NCI-H2081 treated with DMSO at 0.1 percent for 48 hours (cell line): ENCODE measurements at regions not wholly inside any gene's neighbourhood (a gene's known extent, or its start where the extent isn't known, plus 50 kb on each side); places are given as distances from the start of the nearest gene placed in this dataset.

ENCODE experiments used
- DNase-seq: peaks from one replicate; lab custom pipeline; 2025; lab: John Stamatoyannopoulos, UW

- no peak for DNase-seq
Measured at GRCh38 chr12:12016284-12017100, 54.2 kb upstream of the BCL2L14 start.

GRCh38 chr12:12017135-12017581, 53.6 kb upstream of the BCL2L14 start:
- DNase-seq, result no peak

GRCh38 chr12:12017798-12018197, 52.9 kb upstream of the BCL2L14 start:
- DNase-seq, result no peak

- DNase-seq, result no peak
Measured at GRCh38 chr12:12018454-12018853, 52.3 kb upstream of the BCL2L14 start.

DNA sequence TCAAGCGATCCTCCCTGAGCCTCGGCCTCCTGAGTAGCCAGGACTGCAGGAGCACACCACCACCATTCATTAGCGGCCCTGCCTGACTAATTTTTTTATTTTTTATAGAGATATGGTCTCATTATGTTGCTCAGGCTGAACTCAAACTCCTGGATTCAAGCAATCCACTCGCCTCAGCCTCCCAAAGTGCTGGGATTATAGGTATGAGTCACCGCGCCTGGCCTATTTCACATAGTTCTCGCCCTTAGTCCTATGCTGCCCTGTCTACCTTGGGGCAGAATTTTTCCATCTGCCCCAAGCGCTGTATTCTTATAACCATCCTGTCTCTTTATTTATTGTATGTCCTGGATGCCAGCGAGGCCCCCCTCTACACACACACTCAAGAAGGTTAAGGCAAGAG, 50.9 kb upstream of the BCL2L14 start:
- no peak for DNase-seq

DNA sequence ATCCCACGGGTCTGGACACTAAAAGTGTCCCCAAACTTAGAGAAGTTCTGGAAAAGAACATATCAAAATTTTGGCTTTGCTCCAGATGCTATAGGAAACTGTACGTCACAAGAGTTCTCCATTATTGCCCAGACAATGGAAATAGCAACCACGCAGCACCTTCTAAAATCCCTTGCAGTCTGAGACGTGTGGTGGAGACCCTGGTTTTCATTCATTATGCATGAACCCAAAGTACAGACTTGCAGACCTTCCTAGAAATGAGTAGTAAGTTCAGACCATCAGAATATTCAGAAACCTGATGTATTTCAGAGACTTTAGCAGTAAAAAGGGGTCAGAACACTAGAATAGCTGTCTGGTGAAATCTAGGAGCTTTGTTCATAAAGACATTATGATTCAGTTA, 50.0 kb upstream of the BCL2L14 start:
- no peak for DNase-seq
